DOHH2 (cell line): ENCODE measurements at regions not wholly inside any gene's neighbourhood (a gene's known extent, or its start where the extent isn't known, plus 50 kb on each side); places are given as distances from the start of the nearest gene placed in this dataset.

ENCODE experiments used
- H3F3A ChIP-seq: fragments of 200-600 bp; sonication (generic), shearing (Covaris generic); 2 replicates; pipeline ENCODE4 v1.6.0; 2016; ENCODE audit warnings: antibody characterized with exemption, mild to moderate bottlenecking; ENCODE audit not compliant: control insufficient read depth, insufficient read depth
- H3K27ac ChIP-seq: fragments of 200-600 bp; sonication (generic); 2 replicates; pipeline ENCODE4 v1.5.1; 2014; ENCODE audit warnings: low read depth, mild to moderate bottlenecking, low read length, moderate library complexity
- H3K27me3 ChIP-seq: fragments of 200-600 bp; sonication (generic); 2 replicates; pipeline ENCODE4 v1.6.1; 2014; ENCODE audit warnings: mild to moderate bottlenecking, low read length, mixed read lengths; ENCODE audit not compliant: control insufficient read depth
- H3K36me3 ChIP-seq: fragments of 200-600 bp; sonication (generic); 2 replicates; pipeline ENCODE4 v1.6.1; 2014; ENCODE audit warnings: mild to moderate bottlenecking, low read length, moderate library complexity, mixed read lengths; ENCODE audit not compliant: control insufficient read depth
- H3K4me1 ChIP-seq: fragments of 200-600 bp; sonication (generic); 2 replicates; pipeline ENCODE4 v1.6.1; 2014; ENCODE audit warnings: mild to moderate bottlenecking, low read length, mixed read lengths; ENCODE audit not compliant: control insufficient read depth
- H3K4me2 ChIP-seq: fragments of 200-600 bp; sonication (generic); 2 replicates; pipeline ENCODE4 v1.6.0; 2014; ENCODE audit warnings: mild to moderate bottlenecking, low read length, moderate library complexity
- H3K4me3 ChIP-seq: fragments of 200-600 bp; sonication (generic); 2 replicates; pipeline ENCODE4 v1.5.1; 2014; ENCODE audit warnings: mild to moderate bottlenecking, low read length, mixed read lengths
- H3K79me2 ChIP-seq: fragments of 200-600 bp; sonication (generic); 2 replicates; pipeline ENCODE4 v1.6.1; 2014; ENCODE audit warnings: mild to moderate bottlenecking, low read length, mixed read lengths; ENCODE audit not compliant: control insufficient read depth
- H3K9me2 ChIP-seq: fragments of 200-600 bp; sonication (generic); replicated peaks from 2 replicates; pipeline ENCODE4 v1.6.1; 2014; ENCODE audit warnings: mild to moderate bottlenecking, low read length, mixed read lengths; ENCODE audit not compliant: control insufficient read depth
- H3K9me3 ChIP-seq: fragments of 200-600 bp; sonication (generic); 2 replicates; pipeline ENCODE4 v1.6.1; 2014; ENCODE audit warnings: antibody characterized with exemption, low read length, mixed read lengths; ENCODE audit not compliant: control insufficient read depth, insufficient read depth
- H4K20me1 ChIP-seq: fragments of 200-600 bp; sonication (generic); 2 replicates; pipeline ENCODE4 v1.6.0; 2014; ENCODE audit warnings: low read depth, mild to moderate bottlenecking, antibody characterized with exemption, low read length, moderate library complexity; ENCODE audit not compliant: control insufficient read depth, insufficient read depth
- EZH2phosphoT487 ChIP-seq: fragments of 200-600 bp; sonication (generic); IDR thresholded peaks from 2 replicates; pipeline ENCODE4 v1.6.1; 2017; ENCODE audit warnings: borderline replicate concordance, mild to moderate bottlenecking, antibody characterized with exemption, low read length, moderate library complexity, mixed read lengths
- TF ChIP-seq, protein P1 (sequence below): fragments of 200-600 bp; sonication (generic); IDR thresholded peaks from one replicate; pipeline ENCODE4 v1.5.1; 2014; ENCODE audit warnings: antibody characterized with exemption, mild to moderate bottlenecking, low read depth, low read length; ENCODE audit not compliant: poor library complexity, severe bottlenecking

DNA sequence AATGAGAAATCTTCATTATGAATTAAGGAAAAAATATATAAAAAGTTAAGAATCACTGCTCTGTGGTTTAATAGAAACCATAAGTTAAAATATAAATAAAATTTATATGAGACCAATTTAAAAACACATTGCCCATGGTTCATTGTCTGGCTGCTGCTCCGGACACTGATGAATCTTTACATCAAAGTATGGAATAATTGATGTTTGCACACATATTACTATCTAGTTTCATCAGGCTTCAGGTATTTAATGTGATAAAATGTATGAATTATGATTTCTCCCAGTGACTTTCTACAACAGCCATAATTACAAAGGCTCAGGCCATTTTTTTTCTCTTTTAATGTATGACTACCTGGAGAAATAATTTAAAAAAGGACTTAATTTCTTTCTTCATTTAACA lies 599.1 kb upstream of the PRMT6 start:
- no peaks in the 10 kb centered on the region for H3K9me3 ChIP-seq
- H3K79me2 ChIP-seq, result no peaks in the 10 kb centered on the region
- no peaks in the 10 kb centered on the region for H3K9me2 ChIP-seq
- H3K27me3 ChIP-seq, result no peaks in the 10 kb centered on the region
- no peak for TF ChIP-seq EZH2phosphoT487
- TF ChIP-seq, protein P1, sequence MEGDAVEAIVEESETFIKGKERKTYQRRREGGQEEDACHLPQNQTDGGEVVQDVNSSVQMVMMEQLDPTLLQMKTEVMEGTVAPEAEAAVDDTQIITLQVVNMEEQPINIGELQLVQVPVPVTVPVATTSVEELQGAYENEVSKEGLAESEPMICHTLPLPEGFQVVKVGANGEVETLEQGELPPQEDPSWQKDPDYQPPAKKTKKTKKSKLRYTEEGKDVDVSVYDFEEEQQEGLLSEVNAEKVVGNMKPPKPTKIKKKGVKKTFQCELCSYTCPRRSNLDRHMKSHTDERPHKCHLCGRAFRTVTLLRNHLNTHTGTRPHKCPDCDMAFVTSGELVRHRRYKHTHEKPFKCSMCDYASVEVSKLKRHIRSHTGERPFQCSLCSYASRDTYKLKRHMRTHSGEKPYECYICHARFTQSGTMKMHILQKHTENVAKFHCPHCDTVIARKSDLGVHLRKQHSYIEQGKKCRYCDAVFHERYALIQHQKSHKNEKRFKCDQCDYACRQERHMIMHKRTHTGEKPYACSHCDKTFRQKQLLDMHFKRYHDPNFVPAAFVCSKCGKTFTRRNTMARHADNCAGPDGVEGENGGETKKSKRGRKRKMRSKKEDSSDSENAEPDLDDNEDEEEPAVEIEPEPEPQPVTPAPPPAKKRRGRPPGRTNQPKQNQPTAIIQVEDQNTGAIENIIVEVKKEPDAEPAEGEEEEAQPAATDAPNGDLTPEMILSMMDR, result no peak
- H3K27ac ChIP-seq, result no peak overlapping the region
- no peaks in the 10 kb centered on the region for H3K36me3 ChIP-seq
- no peaks in the 10 kb centered on the region for H3F3A ChIP-seq
- no peak overlapping the region for H3K4me3 ChIP-seq
- H3K4me1 ChIP-seq, result no peaks in the 10 kb centered on the region
- no peaks in the 10 kb centered on the region for H4K20me1 ChIP-seq
- H3K4me2 ChIP-seq, result no peak overlapping the region

DNA sequence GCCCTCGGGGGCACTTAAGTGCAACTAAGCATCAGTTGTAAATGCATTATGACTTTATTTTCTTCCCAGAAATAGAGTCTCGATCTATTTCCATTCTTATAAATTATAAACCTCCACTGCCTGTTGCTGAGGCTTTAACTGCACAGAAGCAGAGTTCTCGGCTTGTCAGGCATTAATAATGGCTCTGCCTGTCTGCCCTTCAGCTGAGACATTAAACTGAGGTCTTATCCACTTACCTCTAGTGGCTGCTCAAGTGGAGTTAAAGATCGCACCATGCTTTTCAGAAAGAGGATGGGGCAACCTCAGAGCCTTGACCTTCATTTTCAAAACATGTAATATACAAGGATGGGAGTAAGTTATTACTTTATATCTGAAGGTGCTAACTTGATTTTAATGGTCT lies 597.6 kb upstream of the PRMT6 start:
- Histone ChIP-seq H3K4me2 (no peak overlapping the region), H3F3A (no peaks in the 10 kb centered on the region), H4K20me1 (no peaks in the 10 kb centered on the region), H3K27me3 (no peaks in the 10 kb centered on the region), H3K9me3 (no peaks in the 10 kb centered on the region), H3K4me1 (no peaks in the 10 kb centered on the region), H3K79me2 (no peaks in the 10 kb centered on the region), H3K36me3 (no peaks in the 10 kb centered on the region), H3K4me3 (no peak overlapping the region), H3K9me2 (no peaks in the 10 kb centered on the region), H3K27ac (no peak overlapping the region)
- TF ChIP-seq EZH2phosphoT487, result no peak
- TF ChIP-seq, protein P1, result no peak

DNA sequence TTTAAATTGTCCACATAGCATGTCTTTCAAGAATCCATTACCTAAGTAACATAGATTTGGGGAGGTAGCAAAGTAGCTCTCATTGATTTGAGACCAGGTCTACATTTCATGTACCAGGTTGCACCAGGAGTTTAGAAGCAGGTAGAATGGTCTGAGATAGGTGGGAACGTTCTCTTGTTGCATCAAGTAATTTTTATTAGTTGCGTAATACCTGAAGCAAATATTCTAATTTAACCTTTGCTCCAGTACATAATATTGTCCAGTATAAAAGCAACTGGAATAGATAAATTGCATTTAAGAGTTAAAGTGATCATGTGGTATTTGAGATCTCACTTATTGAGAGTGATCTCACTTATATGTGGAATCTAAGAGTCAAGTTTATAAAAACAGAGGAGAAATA lies 597.1 kb upstream of the PRMT6 start:
- no peaks in the 10 kb centered on the region for H3F3A ChIP-seq
- H3K4me3 ChIP-seq, result no peak overlapping the region
- H3K4me2 ChIP-seq, result no peak overlapping the region
- H4K20me1 ChIP-seq, result no peaks in the 10 kb centered on the region
- no peak for TF ChIP-seq EZH2phosphoT487
- TF ChIP-seq, protein P1, result no peak
- H3K79me2 ChIP-seq, result no peaks in the 10 kb centered on the region
- no peaks in the 10 kb centered on the region for H3K9me3 ChIP-seq
- H3K36me3 ChIP-seq, result no peaks in the 10 kb centered on the region
- H3K9me2 ChIP-seq, result no peaks in the 10 kb centered on the region
- H3K27ac ChIP-seq, result no peak overlapping the region
- H3K27me3 ChIP-seq, result no peaks in the 10 kb centered on the region
- no peaks in the 10 kb centered on the region for H3K4me1 ChIP-seq

DNA sequence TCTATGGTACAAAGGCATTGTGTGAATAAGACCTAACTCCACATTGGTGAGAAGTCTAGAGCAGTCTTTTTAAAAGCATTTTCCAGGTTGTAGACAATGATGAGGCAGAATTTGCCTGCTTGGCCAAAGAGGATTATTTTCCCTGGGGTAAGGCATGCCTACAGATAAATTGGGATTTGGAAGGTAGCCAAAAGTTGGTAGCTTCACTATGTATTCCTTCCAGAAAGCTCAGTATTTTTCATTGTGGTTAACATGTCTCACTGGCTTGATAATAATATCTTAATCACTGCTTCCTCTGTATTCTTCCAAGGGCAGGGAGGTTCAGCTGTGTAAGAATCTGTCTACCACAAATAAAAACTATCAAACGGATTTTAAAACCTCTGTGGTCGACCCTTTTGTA lies 590.8 kb upstream of the PRMT6 start:
- Histone ChIP-seq H3K36me3 (no peaks in the 10 kb centered on the region), H3K4me3 (no peak overlapping the region)
- TF ChIP-seq EZH2phosphoT487, result no peak
- TF ChIP-seq, protein P1, result no peak

More for the DNA sequence above, 590.8 kb upstream of the PRMT6 start:
- H3K9me2 ChIP-seq, result no peaks in the 10 kb centered on the region
- H3K4me2 ChIP-seq, result no peak overlapping the region
- no peaks in the 10 kb centered on the region for H4K20me1 ChIP-seq
- no peaks in the 10 kb centered on the region for H3K79me2 ChIP-seq
- no peaks in the 10 kb centered on the region for H3K27me3 ChIP-seq
- no peaks in the 10 kb centered on the region for H3F3A ChIP-seq
- no peaks in the 10 kb centered on the region for H3K4me1 ChIP-seq
- peaks cover 7% of the 10 kb centered on the region; the same call in 1 of the 2 replicates for H3K9me3 ChIP-seq
- no peak overlapping the region for H3K27ac ChIP-seq
